DOHH2 (cell line): ENCODE measurements at regions not wholly inside any gene's neighbourhood (a gene's known extent, or its start where the extent isn't known, plus 50 kb on each side); places are given as distances from the start of the nearest gene placed in this dataset.

ENCODE experiments used
- CTCF ChIP-seq: fragments of 200-600 bp; sonication (generic); IDR thresholded peaks from one replicate; pipeline ENCODE4 v1.5.1; 2014; ENCODE audit warnings: antibody characterized with exemption, mild to moderate bottlenecking, low read depth, low read length; ENCODE audit not compliant: poor library complexity, severe bottlenecking
- EZH2phosphoT487 ChIP-seq: fragments of 200-600 bp; sonication (generic); IDR thresholded peaks from 2 replicates; pipeline ENCODE4 v1.6.1; 2017; ENCODE audit warnings: borderline replicate concordance, mild to moderate bottlenecking, antibody characterized with exemption, low read length, moderate library complexity, mixed read lengths

GRCh38 chr5:167552356-167552755 lies 739.1 kb upstream of the WWC1 start:
- TF ChIP-seq CTCF (no peak), EZH2phosphoT487 (no peak)
